Superior temporal gyrus (tissue), 1 donor: ENCODE measurements at regions not wholly inside any gene's neighbourhood (a gene's known extent, or its start where the extent isn't known, plus 50 kb on each side); places are given as distances from the start of the nearest gene placed in this dataset.
"Not testable (repeated sequence)": the region's sequence is repeated elsewhere in the genome, so short reads cannot be mapped to it uniquely, and the experiment has no call there.

Experiments used
- DNase-seq: peaks from one replicate; pipeline ENCODE4 v3.0.0-alpha.2; 2016; ENCODE audit errors: extremely low spot score

DNA sequence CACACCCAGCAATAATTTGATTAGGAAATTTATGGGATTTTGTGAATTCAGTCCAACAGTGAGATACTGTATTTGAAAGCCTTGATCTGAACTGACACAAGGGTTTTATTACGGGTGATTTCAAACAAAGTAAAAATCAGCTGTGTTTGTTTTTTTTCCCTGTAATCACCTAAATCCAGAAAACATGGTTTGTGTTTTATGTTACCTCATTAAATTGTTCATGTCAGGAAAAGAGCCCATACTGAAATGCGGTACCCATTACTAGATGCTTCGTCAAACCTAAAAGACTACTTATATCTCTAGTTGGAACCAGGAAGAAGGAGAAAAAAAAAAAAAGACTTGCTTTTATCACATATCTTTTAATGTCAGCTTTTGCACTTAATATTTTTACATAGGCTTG, 811.9 kb upstream of the RGS18 start:
- DNase-seq: no peak

- no peak for DNase-seq
These were observed 809.9 kb upstream of the RGS18 start for GRCh38 chr1:191348328-191348727.

DNA sequence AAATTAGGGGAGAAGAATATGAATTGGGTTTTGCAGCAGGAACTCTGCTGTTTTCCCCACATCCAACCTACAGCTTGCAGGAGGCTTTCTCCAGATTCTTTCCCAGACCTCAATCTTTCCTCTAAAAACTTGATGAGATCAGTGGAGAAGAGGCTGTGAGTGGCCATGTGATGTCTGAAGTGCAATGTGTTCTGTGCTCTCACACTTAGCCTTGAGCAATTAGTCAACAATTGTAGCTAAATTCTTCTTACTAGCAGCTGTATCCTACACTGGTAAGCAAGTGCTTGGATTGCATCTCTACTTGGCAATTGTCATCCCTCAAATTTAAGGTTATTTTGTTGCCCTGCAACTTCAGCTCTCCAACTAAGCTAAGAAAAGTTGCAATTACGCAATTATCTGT, 807.3 kb upstream of the RGS18 start:
- no peak for DNase-seq

GRCh38 chr1:191358724-191359123, 799.5 kb upstream of the RGS18 start:
- no peak for DNase-seq

- DNase-seq: no peak
These were observed 791.6 kb upstream of the RGS18 start for GRCh38 chr1:191366686-191367085.

- no peak for DNase-seq
These were observed 789.2 kb upstream of the RGS18 start for GRCh38 chr1:191368891-191369654.

DNA sequence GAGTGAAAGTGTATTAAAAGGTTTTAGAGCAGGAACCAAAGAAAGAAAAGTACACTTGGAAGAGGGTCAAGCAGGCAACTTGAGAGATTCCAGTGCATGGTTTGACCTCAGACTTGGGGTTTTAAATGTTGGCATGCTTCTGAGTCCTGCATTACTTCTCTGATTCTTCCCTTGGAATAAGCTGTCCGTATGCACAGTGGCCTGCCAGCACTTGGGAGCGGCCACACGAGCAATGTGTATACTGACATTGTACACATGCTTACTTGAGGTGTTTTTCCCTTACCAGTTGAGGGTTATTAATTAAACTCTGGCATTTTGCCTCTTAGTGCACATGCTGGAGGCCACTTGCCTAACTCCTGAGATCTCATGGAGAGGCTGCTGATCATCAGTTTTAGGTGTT, 786.6 kb upstream of the RGS18 start:
- DNase-seq: no peak

DNA sequence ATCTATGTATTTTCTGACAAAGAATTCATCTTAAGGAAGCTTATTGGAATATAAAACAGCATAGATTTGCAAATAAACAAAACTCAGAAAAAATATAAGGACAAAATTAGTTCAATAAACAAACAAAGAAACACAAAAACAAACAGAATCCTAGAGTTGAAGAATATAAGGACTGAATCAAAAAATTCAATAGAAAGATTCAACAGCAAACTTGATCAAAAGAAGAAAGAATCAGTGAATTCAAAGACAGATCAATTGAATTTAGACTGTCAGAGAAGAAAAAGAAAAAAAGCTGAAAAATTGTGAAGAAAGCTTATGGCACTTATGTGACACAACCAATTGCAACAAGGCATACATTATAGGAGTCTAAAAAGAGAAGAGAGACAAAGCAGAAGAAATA, 770.0 kb upstream of the RGS18 start:
- DNase-seq: no peak

GRCh38 chr1:191396622-191397021, 761.6 kb upstream of the RGS18 start:
- no peak for DNase-seq

GRCh38 chr1:191398551-191398950, 759.7 kb upstream of the RGS18 start:
- no peak for DNase-seq

GRCh38 chr1:191405417-191405816, 752.8 kb upstream of the RGS18 start:
- DNase-seq: no peak

- no peak for DNase-seq
These were observed 743.2 kb upstream of the RGS18 start for GRCh38 chr1:191414981-191415640.

DNA sequence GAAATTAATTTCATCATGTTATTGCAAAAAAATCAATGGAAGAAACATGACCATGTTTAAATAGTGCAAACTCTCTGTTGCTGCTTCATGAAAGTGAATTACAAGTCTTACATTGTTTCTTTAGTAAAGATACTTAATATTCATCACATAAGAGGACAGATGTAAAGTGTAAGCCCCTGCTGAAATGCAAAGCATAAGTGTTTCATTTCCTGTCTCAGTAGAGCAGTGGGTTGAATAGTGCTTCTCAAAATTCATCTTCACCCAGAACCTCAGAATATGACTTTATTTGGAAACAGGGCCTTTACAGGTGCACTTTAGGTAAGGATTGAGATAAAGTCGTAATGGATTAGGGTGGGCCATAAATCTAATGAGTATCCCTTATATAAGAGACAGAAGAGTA, 738.4 kb upstream of the RGS18 start:
- DNase-seq: no peak

GRCh38 chr1:191427593-191427992, 730.7 kb upstream of the RGS18 start:
- no peak for DNase-seq

DNA sequence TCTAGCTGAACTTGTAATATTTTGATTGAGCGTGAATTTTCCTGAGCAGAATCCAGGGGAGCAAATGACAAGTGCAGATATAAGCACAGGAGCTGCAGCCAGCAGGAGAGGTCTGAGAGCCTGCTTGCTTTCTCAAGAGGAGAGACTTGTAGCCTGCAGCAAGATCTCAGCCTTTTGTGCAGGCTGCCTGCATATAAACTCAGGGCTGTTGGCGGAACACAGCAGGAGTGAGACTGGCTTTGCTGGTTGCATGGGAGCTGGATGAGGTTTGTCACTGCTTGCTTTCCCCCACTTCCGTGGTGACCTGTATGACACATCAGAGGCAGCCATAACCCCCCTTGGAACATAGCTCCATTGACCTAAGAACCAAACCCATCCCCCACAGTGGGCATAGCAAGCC, 725.4 kb upstream of the RGS18 start:
- no peak for DNase-seq

DNA sequence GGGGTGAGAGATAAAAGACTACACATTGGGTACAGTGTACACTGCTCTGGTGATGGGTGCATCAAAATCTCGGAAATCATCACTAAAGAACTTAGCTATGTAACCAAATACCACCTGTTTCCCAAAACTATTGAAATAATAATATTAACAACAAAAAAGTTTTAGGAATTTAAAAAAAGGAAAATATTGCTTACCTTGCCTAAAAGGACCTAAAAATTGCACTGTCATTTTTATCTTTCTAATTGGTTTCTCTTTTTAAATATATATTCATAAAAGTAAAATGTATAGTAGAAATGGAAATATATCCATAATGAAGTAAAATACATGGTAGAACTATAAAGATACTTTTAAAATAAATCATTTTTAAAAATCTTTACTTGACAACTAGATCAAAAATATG, 719.3 kb upstream of the RGS18 start:
- DNase-seq: no peak

DNA sequence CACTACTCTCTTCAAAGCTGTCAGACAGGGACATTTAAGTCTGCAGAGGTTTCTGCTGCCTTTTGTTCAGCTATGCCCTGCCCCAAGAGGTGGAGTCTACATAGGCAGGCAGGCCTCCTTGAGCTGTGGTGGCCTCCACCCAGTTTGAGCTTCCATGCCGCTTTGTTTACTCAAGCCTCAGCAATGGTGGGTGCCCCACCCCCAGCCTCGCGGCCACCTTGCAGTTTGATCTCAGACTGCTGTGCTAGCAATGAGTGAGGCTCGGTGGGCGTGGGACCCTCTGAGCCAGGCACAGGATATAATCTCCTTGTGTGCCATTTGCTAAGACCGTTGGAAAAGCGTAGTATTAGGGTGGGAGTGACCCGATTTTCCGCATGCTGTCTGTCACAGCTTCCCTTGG, 710.0 kb upstream of the RGS18 start:
- DNase-seq: not testable (repeated sequence)

DNA sequence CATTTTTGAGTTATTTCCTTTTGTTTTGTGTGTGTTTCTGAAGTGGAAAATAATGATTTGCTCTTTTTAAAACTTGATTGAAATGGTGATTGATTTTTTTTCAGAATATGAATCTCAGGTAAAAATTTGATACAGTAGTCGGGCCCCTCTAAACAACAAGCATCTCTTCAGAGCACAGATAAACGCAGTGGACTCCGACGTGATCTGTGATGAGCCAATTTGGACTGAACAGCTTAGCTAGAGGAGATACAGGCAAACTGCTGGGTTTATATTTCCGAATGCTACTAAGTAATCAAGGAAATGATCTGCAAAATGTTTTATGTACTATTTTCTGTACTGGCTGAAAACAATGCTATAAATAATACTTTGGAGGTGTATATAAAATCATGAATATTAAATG, 705.7 kb upstream of the RGS18 start:
- DNase-seq: no peak

GRCh38 chr1:191453487-191453886, 704.8 kb upstream of the RGS18 start:
- DNase-seq: no peak

DNA sequence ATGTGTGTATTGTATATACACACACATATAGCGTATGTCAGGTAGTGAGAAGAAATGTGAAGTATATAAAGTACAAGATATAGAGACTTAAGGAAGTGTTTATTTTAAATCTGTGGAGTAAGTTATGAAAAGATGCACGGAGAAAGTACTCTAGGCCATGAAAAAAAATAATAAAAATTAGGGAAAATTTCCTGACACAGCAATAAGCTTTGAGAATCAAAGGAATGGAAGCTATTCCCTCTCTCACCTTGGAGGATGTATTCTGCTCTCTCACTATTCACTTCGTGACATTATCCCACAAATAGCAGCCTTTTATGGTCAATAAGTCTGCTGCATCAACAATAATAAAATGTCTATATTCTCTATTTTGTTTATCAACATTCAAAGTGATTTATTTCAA, 700.4 kb upstream of the RGS18 start:
- no peak for DNase-seq

GRCh38 chr1:191460234-191460633, 698.0 kb upstream of the RGS18 start:
- DNase-seq: no peak

DNA sequence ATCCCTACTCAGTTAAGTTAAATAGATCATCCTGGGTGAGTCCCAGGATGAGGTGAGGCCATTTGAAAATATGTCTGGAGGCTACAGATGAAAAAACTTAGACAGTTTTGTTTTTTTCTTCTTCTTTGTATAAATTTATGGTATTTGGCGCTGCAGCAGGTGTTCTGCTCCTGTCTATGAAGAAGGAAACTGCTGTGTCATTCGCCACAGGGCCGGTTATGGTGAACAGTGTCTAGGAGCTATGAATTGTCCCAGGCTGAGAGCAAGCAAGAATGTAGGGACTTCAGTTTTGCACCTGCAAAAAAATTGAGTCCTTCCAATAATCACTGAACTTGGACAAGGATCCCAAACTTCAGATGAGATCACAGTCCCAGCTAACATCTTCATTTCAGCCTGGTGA, 674.3 kb upstream of the RGS18 start:
- no peak for DNase-seq

DNA sequence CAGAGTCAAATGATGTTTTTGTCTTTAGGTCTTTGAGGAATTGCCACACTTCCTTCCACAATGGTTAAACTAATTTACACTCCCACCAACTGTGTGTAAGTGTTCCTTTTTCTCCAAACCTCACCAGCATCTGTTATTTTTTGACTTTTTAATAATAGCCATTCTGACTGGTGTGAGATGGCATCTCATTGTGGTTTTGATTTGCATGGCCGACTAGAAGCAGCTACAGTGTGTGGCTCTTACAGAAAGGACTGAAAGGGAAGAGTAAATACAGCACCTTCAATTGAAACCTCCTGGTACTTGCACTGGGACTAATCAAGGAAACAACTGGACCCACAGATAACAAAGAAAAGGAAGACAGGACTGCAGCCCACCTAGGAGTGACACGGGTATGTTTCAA, 668.0 kb upstream of the RGS18 start:
- no peak for DNase-seq

- DNase-seq: no peak
These were observed 663.2 kb upstream of the RGS18 start for GRCh38 chr1:191495040-191495439.
